A673 (cell line): ENCODE measurements at regions not wholly inside any gene's neighbourhood (a gene's known extent, or its start where the extent isn't known, plus 50 kb on each side); places are given as distances from the start of the nearest gene placed in this dataset.

Experiments used
- EZH2 ChIP-seq: fragments of 200-600 bp; sonication (generic); IDR thresholded peaks from 2 replicates; pipeline ENCODE4 v1.6.1; 2017; ENCODE audit warnings: borderline replicate concordance, low read depth, mild to moderate bottlenecking, mixed read lengths, antibody characterized with exemption, low read length; ENCODE audit not compliant: poor library complexity, severe bottlenecking
- TF ChIP-seq, protein P1 (sequence below): fragments of 300-800, 200-600 bp; sonication (generic); conservative IDR thresholded peaks from 2 replicates; pipeline ENCODE4 v1.5.1; 2017; ENCODE audit warnings: low read depth, mild to moderate bottlenecking, antibody characterized with exemption, low read length, moderate library complexity, mixed read lengths

DNA sequence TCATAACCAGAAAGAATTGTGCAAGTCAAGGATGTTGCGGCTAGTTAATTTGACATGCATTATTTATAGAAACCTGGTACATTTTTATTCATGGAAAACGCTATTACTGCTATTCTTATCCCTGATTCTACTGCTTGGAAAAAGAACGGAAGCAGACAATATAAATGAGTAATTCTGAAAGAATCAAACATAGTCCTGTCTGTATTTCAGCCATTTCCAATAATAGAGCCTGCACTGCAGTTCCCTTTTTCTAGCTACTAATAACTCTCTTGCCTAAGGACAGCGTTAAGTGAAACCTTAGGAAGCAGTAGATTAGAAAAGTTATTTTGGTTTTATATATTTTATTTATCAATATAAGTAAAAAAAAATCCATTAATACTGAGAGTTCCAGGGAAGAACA is 414.9 kb downstream of the CYLC2 start:
- TF ChIP-seq, protein P1, sequence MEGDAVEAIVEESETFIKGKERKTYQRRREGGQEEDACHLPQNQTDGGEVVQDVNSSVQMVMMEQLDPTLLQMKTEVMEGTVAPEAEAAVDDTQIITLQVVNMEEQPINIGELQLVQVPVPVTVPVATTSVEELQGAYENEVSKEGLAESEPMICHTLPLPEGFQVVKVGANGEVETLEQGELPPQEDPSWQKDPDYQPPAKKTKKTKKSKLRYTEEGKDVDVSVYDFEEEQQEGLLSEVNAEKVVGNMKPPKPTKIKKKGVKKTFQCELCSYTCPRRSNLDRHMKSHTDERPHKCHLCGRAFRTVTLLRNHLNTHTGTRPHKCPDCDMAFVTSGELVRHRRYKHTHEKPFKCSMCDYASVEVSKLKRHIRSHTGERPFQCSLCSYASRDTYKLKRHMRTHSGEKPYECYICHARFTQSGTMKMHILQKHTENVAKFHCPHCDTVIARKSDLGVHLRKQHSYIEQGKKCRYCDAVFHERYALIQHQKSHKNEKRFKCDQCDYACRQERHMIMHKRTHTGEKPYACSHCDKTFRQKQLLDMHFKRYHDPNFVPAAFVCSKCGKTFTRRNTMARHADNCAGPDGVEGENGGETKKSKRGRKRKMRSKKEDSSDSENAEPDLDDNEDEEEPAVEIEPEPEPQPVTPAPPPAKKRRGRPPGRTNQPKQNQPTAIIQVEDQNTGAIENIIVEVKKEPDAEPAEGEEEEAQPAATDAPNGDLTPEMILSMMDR = no peak
- no peak for TF ChIP-seq EZH2
